HEK293 (cell line): ENCODE measurements at regions not wholly inside any gene's neighbourhood (a gene's known extent, or its start where the extent isn't known, plus 50 kb on each side); places are given as distances from the start of the nearest gene placed in this dataset.

Source experiments
- BCL11A ChIP-seq: fragments of 450-650 bp; formaldehyde crosslinking; IDR thresholded peaks from 2 replicates; pipeline ENCODE4 v1.5.1; 2016; ENCODE audit warnings: low read depth, missing biosample characterization, missing genetic modification characterization
- KLF10 ChIP-seq: fragments of 450-650 bp; IDR thresholded peaks from 2 replicates; pipeline ENCODE4 v1.5.1; 2018; ENCODE audit warnings: missing biosample characterization, mild to moderate bottlenecking, missing genetic modification characterization
- MZF1 ChIP-seq: fragments of 450-650 bp; formaldehyde crosslinking; IDR thresholded peaks from 2 replicates; pipeline ENCODE4 v1.5.1; 2017; ENCODE audit warnings: missing biosample characterization, missing genetic modification characterization, borderline replicate concordance
- SP3 ChIP-seq: fragments of 450-650 bp; formaldehyde crosslinking; IDR thresholded peaks from 2 replicates; pipeline ENCODE4 v1.5.1; 2016; ENCODE audit warnings: missing biosample characterization, missing genetic modification characterization
- ZBTB8A ChIP-seq: fragments of 450-650 bp; formaldehyde crosslinking; IDR thresholded peaks from 2 replicates; pipeline ENCODE4 v1.5.1; 2016; ENCODE audit warnings: missing biosample characterization, missing genetic modification characterization
- ZNF138 ChIP-seq: fragments of 450-650 bp; formaldehyde crosslinking; IDR thresholded peaks from 2 replicates; pipeline ENCODE4 v1.5.1; 2016; ENCODE audit warnings: missing biosample characterization, missing genetic modification characterization, borderline replicate concordance
- ZNF146 ChIP-seq: fragments of 450-650 bp; formaldehyde crosslinking; IDR thresholded peaks from 2 replicates; pipeline ENCODE4 v1.5.1; 2016; ENCODE audit warnings: missing biosample characterization, missing genetic modification characterization
- ZNF223 ChIP-seq: fragments of 450-650 bp; formaldehyde crosslinking; IDR thresholded peaks from 2 replicates; pipeline ENCODE4 v1.5.1; 2016; ENCODE audit warnings: missing biosample characterization, missing genetic modification characterization
- ZNF514 ChIP-seq: fragments of 450-650 bp; formaldehyde crosslinking; IDR thresholded peaks from 2 replicates; pipeline ENCODE4 v1.5.1; 2016; ENCODE audit warnings: missing biosample characterization, missing genetic modification characterization
- TF ChIP-seq, protein P1 (sequence below): fragments of 450-650 bp; formaldehyde crosslinking; IDR thresholded peaks from 2 replicates; pipeline ENCODE4 v1.5.1; 2016; ENCODE audit warnings: missing biosample characterization, missing genetic modification characterization
- TF ChIP-seq, protein P2 (sequence below): fragments of 450-650 bp; formaldehyde crosslinking; optimal IDR thresholded peaks from 2 replicates; pipeline ENCODE3; 2016; ENCODE audit warnings: missing biosample characterization, mild to moderate bottlenecking, missing genetic modification characterization
- TF ChIP-seq, protein P3 (sequence below): sonication (generic); formaldehyde crosslinking; IDR thresholded peaks from 2 replicates; pipeline ENCODE4 v1.8.1; 2022; ENCODE audit warnings: mild to moderate bottlenecking, moderate library complexity, missing genetic modification reagents

DNA sequence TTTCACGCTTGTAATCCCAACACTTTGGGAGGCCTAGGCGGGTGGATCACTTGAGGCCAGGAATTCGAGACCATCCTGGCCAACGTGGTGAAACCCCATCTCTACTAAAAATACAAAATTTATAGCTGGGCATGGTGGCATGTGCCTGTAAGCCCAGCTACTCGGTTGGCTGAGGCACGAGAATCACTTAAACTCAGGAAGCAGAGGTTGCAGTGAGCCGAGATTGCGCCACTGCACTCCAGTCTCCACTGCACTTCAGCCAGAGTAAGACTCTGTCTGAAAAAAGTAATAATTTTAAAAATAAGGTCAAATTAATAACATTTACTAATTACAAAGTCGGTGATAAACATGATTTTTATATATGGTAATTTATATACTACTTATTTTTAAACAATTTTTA lies 155.9 kb downstream of the AXIN2 start:
- TF ChIP-seq ZNF514 (tag by site-specific recombination) (no peak), KLF10 (no peak), BCL11A (tag by site-specific recombination) (no peak), ZNF146 (tag by site-specific recombination) (no peak), ZNF138 (tag by site-specific recombination) (no peak), ZBTB8A (no peak), ZNF223 (tag by site-specific recombination) (no peak), SP3 (tag by site-specific recombination) (no peak), MZF1 (tag by site-specific recombination) (no peak)
- TF ChIP-seq, protein P1, sequence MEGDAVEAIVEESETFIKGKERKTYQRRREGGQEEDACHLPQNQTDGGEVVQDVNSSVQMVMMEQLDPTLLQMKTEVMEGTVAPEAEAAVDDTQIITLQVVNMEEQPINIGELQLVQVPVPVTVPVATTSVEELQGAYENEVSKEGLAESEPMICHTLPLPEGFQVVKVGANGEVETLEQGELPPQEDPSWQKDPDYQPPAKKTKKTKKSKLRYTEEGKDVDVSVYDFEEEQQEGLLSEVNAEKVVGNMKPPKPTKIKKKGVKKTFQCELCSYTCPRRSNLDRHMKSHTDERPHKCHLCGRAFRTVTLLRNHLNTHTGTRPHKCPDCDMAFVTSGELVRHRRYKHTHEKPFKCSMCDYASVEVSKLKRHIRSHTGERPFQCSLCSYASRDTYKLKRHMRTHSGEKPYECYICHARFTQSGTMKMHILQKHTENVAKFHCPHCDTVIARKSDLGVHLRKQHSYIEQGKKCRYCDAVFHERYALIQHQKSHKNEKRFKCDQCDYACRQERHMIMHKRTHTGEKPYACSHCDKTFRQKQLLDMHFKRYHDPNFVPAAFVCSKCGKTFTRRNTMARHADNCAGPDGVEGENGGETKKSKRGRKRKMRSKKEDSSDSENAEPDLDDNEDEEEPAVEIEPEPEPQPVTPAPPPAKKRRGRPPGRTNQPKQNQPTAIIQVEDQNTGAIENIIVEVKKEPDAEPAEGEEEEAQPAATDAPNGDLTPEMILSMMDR, result no peak
- TF ChIP-seq, protein P2, sequence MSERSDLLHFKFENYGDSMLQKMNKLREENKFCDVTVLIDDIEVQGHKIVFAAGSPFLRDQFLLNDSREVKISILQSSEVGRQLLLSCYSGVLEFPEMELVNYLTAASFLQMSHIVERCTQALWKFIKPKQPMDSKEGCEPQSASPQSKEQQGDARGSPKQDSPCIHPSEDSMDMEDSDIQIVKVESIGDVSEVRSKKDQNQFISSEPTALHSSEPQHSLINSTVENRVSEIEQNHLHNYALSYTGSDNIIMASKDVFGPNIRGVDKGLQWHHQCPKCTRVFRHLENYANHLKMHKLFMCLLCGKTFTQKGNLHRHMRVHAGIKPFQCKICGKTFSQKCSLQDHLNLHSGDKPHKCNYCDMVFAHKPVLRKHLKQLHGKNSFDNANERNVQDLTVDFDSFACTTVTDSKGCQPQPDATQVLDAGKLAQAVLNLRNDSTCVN, result no peak
- TF ChIP-seq, protein P3, sequence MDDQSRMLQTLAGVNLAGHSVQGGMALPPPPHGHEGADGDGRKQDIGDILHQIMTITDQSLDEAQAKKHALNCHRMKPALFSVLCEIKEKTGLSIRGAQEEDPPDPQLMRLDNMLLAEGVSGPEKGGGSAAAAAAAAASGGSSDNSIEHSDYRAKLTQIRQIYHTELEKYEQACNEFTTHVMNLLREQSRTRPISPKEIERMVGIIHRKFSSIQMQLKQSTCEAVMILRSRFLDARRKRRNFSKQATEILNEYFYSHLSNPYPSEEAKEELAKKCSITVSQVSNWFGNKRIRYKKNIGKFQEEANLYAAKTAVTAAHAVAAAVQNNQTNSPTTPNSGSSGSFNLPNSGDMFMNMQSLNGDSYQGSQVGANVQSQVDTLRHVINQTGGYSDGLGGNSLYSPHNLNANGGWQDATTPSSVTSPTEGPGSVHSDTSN (CRISPR knock-in tag), result no peak
